ENCODE measurements at regions not wholly inside any gene's neighbourhood (a gene's known extent, or its start where the extent isn't known, plus 50 kb on each side); places are given as distances from the start of the nearest gene placed in this dataset.
"Not testable (repeated sequence)": the region's sequence is repeated elsewhere in the genome, so short reads cannot be mapped to it uniquely, and the experiment has no call there.

- not testable (repeated sequence) for DNase-seq
Measured at GRCh38 chr5:62994842-62995241, 416.2 kb downstream of the LRRC70 start.

GRCh38 chr5:62985749-62986148 lies 407.1 kb downstream of the LRRC70 start:
- no peak for DNase-seq

DNA sequence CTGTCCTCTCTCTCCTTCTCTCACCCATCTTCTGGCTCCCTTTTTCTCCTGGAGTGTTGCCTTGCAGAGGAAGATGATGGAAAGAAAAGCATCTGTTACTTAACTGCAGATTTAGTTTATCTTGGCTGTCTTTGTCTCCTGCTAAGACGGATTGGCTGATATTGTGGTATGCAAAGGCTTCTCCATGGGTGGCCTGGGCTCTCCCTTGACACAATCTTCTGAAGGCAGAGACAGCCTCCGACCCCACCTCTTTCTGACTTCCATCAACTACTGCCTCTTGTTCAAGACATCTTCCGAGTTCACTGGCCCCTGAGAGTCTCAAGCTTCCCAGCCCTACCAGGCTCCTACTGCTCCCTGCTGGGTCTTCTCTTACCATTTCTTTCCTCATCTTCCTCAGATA lies 403.7 kb downstream of the LRRC70 start:
- DNase-seq = no peak

- DNase-seq = no peak
Measured at GRCh38 chr5:62980884-62981283, 402.3 kb downstream of the LRRC70 start.

- no peak for DNase-seq
Measured at GRCh38 chr5:62979472-62979871, 400.9 kb downstream of the LRRC70 start.

- no peak for DNase-seq
Measured at GRCh38 chr5:62977661-62978060, 399.0 kb downstream of the LRRC70 start.

DNA sequence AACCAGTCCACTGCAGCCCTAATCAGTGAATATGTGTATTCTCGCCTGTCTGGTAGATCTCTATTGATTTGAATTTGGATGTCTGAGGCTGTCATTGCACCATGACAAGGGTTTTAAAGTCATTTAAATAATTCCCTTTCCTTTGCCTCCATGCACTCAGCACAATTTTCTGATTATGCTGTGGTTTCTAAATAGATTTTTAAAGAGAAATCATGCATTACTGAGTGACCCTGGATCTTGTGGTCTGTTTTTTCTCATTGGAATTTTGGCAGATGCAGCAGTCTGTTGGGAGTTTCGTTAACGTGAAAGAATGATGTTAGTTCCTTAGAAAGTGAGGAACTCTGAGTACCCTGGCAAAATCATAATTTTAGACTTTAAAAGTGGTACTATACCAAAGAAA lies 396.0 kb downstream of the LRRC70 start:
- no peak for DNase-seq

DNA sequence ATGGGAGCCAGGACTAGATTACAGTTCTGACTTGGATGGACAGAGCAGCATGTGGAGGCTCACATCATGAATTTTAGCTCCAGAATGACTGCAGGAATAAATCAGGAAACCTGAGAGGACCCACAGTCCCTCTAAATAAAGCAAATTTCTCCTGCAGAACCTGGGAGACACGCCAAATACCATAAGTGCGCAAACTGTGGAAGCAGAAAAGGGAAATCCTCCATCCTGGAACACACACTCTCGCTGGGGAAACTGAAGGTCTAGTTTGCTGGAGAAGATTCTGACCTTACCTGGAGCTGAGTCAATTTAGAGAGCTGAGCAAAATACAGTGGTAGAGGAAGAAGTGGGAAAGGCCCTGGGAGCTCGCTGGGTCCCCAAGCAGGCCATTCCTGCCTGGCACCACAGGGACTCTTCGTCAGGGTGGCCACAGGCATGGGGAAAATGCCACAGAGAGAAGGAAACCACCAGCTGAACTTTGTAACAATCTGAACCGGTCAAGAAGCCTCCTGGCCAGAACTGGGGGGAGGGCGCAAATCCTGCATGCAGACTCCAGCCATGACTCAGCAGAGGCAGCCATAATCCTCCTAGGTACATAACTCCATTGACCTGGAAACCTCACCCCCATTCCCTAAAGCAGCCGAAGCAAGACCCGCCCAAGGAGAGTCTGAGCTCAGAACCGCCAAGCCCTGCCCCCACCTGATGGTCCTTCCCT lies 390.9 kb downstream of the LRRC70 start:
- no peak for DNase-seq

DNA sequence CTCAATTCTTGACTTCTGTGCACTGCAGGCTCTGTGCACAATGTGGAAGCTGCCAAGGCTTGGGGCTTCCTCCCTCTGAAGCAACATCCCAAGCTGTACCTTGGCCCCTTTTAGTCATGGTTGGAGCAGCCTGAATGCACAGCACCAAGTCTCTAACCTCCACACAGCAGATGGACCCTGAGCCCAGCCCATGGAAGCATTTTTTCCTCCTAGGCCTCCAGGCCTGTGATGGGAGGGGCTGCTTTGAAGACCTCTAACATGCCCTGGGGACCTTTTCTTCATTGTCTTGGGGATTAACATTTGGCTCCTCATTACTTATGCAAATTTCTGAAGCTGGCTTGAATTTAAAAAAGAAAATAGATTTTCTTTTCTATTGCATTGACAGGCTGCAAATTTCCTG lies 385.8 kb downstream of the LRRC70 start:
- no peak for DNase-seq

DNA sequence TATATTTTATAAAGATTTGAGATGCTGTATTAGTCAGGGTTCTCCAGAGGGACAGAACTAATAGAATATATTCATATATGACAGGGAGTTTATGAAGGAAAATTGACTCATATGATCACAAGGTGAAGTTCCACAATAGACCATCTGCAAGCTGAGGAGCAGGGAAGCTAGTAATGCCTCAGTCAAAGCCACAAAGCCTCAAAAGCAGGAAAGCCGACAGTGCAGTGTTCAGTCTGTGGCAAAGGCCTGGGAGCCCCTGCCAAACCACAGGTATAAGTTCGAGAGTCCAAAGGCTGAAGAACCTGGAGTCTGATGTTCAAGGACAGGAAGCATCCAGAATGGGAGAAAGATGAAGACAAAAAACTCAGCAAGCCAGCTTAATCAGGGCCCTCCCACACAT lies 382.2 kb downstream of the LRRC70 start:
- DNase-seq = no peak

DNA sequence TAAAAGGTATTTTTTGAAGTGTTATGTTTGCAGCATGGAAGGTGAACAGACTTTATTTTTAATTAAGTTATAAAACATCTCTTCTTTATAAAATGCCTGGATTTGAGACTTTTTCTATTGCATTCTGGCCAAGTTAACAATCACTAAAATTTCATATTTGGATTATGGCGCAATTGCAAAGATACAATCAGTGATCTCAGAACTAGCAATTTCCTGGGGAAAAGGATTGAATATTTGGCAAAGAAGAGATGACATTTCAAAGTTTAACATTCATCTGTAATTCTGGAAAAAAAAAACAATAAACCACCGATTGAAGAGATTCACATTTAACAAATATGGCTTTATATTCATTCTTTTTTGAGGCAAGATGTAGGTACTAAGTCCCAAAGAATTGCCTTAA lies 378.0 kb downstream of the LRRC70 start:
- DNase-seq = no peak

DNA sequence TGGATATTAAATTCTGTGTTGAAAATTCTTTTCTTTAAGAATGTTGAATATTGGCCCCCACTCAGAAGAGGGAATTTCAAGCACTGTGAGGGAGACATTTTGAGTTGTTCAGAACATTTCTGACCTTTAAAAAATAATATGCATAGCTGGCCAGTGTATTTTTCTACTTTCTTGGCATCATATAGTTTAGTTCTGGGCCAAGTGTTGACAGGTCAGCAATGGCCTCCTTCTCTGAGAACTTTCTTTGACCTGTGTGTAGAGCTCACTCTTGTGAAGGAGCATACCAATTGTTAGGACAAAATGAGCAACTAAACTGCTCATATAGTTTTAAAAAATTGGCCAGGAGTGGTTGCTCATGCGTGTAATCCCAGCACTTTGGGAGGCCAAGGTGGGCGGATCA lies 376.0 kb downstream of the LRRC70 start:
- DNase-seq = no peak

DNA sequence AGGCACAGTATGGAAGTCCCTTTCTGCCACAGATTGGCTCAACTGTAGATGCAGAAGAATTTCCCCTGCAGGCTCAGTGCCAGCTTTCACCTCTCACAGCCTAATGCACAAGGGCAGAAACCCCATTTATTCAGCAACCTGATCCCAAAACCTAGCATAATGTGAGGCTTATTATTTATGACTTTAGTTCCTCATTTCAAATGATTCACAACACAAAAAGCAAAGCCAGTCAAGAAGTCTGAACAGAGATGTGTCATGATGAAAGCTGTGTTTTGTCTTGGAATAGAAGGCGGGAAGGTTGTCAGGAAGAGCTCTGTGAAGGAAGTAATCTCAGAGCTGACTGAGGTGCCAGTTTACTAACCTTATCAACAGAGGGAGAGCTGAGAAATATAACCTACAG lies 369.7 kb downstream of the LRRC70 start:
- DNase-seq = no peak

DNA sequence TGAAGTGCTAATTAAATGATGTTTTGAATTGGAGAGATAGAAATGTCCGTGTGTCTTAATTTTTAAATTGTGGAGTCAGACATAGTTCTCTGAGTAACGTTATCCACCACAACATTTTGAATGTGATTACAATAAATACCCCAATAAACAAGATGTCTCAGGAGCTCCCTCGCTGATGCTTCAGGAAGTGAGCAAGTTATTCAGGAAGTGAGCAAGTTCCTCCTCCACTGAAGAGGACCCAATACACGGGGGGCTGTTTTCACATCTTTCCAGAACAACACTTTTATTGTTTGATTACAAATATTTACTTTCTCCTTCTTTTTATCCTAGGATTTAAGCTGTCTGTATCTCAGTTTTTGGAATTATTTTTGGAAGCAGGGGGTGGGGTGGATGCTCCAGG lies 363.8 kb downstream of the LRRC70 start:
- no peak for DNase-seq

DNA sequence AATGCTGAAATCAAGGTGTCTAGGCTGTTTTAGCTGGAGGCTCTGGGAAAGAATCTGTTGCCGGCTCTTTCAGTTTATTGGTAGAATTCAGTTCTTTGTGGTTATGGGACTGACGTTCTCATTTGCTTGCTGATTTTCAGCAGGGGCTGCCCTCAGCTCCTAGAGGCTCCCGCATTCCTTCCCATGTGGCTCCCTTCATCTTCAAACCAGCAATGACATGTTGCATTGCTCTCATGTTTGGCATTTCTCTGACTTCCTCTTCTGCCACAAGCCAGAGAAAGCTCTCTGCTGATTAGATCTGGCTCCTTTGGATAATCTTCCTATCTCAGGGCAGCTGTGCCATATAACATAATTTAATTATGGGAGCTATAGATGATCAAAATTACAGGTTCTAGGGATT lies 360.3 kb downstream of the LRRC70 start:
- DNase-seq = no peak

DNA sequence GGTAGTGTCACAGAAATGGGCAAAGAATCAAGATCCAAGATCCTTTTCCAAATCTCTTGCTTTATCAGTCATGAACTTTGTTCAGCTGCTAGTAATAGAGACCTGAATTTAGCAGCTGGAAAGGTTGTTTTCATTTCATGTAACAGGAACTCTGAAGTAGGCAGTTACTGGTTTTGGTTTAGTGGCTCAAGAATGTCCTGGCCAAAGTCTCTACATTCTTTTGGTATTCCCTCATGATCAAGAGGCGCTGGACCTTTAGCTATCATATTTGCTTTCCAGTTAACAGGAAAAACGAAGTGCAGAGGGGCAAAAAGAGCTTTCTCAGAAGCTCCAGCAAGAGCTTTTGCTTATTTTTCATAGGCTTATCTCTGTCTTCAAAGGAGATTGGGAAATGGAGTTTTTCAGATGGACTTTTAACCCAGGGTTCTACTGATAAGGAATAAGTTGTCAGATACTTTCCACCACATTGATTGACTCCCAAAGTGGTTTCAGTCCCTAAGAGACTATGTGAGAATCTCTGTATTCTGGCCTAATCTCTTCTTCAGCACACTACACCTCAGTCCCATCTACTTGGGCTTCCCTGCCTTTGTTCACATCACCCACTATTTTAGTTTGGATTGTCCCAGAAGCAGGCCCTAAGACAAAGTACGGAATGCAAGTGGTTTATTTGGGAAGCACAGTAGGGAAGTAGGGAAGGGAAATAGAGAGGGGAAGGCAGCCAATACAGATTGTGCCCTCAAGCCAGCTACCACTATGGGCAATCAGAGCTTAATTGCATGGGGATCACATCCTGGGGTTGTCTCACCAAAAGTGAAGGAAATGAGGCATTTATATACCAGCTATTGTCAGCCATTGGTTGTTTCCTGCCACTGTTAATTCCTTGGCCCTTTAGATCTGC lies 359.3 kb downstream of the LRRC70 start:
- DNase-seq = no peak

DNA sequence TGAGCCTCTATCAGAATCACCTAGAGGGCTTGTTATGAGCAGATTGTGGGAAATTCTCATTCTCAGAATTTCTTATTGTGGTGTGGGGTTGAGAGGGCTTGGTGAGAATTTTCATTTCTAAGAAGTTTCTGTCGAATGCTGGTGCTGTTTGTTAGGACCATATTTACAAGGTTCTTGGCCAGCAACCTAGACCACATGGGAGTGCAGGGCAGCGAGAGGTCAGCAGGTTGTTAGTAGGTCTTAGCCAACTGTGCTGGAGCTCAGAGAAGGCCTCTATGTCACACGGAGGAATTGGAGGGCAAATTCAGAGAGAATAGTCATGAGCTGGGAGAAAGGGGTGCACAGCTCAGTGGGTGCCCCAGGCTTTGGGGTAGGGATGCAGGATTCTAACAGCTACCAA lies 357.0 kb downstream of the LRRC70 start:
- DNase-seq = no peak

DNA sequence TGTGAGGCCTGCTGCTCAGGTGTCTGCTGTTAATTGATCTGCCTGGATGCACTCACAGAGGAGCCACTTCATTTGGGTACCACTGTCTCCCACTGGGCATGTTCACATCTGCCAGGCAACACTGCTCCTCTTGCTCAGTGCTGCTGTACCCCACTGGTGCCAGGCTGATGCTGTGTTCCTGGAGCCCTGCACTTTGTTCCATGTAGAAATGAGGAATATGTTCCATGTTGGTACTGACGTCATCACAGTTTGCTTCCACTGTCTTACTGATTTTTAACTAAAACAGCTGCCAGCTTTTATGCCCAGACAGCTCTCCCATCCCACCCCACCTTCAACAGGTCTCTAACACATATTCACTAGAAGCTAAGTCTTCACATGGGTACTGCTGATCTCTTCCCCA lies 355.7 kb downstream of the LRRC70 start:
- DNase-seq = no peak

- no peak for DNase-seq
Measured at GRCh38 chr5:62933261-62933660, 354.6 kb downstream of the LRRC70 start.

- DNase-seq = no peak
Measured at GRCh38 chr5:62931153-62931950, 352.7 kb downstream of the LRRC70 start.

GRCh38 chr5:62922191-62922590 lies 343.6 kb downstream of the LRRC70 start:
- no peak for DNase-seq

GRCh38 chr5:62920856-62921255 lies 342.2 kb downstream of the LRRC70 start:
- no peak for DNase-seq

Measured in nucleus accumbens (tissue), 56 donors.